NCI-H128 (cell line): ENCODE measurements at regions not wholly inside any gene's neighbourhood (a gene's known extent, or its start where the extent isn't known, plus 50 kb on each side); places are given as distances from the start of the nearest gene placed in this dataset.

Experiments used
- DNase-seq: peaks from one replicate; lab custom pipeline; 2025; ENCODE audit not compliant: unreplicated experiment; lab: John Stamatoyannopoulos, UW

- DNase-seq = no peak
Measured at GRCh38 chr14:65308536-65308935, 104.0 kb upstream of the FUT8 start.

GRCh38 chr14:65310568-65310967 lies 102.0 kb upstream of the FUT8 start:
- DNase-seq = no peak

GRCh38 chr14:65312859-65313258 lies 99.7 kb upstream of the FUT8 start:
- no peak for DNase-seq

GRCh38 chr14:65318636-65319506 lies 93.7 kb upstream of the FUT8 start:
- no peak for DNase-seq

- DNase-seq = no peak
Measured at GRCh38 chr14:65320661-65321308, 91.7 kb upstream of the FUT8 start.

- no peak for DNase-seq
Measured at GRCh38 chr14:65321370-65321875, 91.1 kb upstream of the FUT8 start.

DNA sequence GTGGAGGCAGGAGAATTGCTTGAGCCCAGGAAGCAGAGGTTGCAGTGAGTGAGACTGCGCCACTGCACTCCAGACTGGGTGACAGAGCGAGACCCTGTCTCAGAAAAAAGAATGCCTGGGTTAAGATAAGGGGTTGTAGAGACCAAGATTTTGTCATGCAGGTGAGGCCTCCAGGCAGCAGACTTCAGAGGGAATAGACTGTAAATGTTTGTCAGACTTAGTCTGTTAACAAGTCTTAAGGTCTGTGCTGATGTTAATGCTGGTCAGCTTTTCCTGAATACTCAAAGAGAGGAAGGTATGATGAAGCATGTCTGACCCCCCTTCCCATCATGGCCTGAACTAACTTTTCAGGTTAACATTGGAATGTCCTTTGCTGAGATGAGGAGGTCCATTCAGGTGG lies 83.0 kb upstream of the FUT8 start:
- DNase-seq = no peak

- no peak for DNase-seq
Measured at GRCh38 chr14:65329911-65330310, 82.6 kb upstream of the FUT8 start.

DNA sequence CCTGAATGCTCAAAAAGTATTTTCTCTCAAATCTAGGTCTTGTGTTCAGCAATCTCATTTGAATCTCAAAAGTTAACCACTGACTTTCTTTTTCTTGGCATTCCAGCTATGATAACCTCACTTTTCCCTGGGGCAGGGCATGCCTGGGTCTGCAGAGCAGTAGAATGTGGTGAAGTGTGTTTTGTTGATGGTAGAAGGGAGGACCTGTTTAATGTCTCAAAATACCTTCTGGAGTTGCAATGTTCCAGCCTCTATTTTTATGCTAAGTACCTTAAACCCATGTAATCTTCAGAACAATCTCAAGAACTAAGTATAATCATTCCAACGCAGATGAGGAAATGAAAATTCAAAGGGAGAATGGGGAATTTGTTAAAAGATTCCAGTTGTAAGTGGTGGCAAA lies 82.1 kb upstream of the FUT8 start:
- DNase-seq = no peak

GRCh38 chr14:65331652-65332051 lies 80.9 kb upstream of the FUT8 start:
- no peak for DNase-seq

- no peak for DNase-seq
Measured at GRCh38 chr14:65332141-65332871, 80.2 kb upstream of the FUT8 start.

GRCh38 chr14:65333943-65334687 lies 78.4 kb upstream of the FUT8 start:
- DNase-seq = no peak

DNA sequence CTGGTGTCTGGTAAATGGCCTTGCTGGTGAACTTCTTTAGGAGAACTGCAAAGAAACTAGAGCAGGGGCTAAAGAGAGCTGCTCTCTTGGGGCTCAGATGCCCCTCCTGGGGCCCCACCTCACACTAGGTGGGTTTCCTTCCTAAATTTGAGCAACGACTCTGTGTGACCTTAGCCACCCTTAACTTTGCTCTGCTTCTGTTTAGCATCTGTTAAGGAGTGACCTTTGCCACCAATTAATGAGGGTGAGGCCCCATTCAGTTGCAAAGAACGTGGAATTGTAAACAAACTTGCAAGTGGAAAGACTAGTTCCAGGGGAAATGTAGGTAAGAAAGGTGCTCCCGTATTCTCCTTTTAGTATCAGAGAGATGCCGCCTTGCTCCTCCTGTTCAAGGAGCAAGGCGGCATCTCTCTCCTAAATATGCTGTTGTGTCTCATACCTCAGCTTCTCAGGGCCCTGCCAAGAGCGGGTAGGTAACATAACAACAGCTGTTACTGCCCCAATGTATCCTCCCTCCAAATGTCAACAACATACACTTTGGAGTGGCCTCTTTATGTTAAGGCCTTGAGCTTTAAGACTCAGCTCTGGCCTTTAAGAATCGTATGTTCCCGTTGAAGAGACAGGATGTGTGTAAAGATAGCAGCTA lies 77.6 kb upstream of the FUT8 start:
- no peak for DNase-seq

DNA sequence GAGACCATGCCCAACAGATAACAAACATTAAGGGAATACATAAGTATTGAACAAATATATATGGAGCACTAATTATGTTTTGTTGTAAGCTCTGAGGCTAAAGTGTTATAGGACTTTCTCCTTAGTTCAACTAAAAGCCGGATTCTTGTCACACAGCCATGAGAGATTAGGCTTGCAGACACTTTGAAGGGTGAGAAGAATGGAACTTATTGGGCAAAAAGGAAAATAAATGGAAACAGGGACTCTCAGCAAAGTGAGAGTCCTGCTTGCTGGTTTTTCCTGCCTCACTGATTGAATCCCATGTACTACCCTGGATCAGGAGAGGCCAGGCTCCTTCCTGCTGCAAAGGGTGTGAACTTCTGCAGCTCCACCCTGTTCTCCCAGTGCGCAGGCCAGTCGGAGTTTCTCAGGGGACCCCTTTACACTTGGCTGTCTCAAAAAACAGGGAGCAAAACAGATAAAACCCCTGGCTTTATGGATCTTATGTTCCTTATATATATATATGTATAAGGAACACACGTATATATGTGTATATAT lies 77.1 kb upstream of the FUT8 start:
- DNase-seq = no peak

- no peak for DNase-seq
Measured at GRCh38 chr14:65336191-65336591, 76.3 kb upstream of the FUT8 start.

GRCh38 chr14:65339866-65340265 lies 72.7 kb upstream of the FUT8 start:
- DNase-seq = no peak

GRCh38 chr14:65344011-65344410 lies 68.5 kb upstream of the FUT8 start:
- DNase-seq = no peak

DNA sequence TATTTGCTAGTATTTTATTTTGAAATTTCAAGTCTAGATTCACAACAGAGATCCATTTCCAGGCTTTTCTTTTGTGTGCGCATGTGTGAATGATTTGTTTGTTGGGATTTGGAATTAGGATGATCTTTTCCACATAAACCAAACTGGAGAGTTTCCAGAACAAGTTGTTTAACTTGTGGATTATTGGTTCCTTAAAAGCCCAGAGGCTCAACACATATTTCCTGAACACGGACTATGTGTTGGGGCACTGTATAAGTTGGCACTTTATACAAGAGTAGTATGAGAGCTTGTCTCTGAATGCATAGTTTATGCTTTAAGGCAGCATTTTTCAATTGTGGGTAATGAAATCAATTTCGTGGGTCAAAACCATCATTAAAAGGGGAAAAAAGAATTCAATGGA lies 67.3 kb upstream of the FUT8 start:
- no peak for DNase-seq

DNA sequence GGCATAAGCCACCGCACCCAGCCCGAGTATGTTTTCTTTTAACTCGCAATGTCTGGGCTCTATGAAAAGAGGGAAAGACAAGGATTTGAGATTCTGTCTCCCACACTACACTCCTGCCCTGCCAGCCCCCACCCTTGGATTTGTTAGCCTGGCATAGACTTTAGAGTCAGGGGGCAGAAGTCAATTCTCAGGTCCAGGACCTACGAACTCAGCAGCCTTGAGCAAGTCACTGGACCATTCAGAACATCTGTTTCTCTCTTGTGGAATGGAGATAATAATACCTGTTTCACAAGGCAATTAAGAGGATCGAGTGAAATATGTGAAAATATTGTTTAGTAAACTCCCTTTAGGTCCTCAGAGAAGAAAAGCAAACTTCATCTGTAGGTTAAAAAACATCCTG lies 66.1 kb upstream of the FUT8 start:
- DNase-seq = no peak

DNA sequence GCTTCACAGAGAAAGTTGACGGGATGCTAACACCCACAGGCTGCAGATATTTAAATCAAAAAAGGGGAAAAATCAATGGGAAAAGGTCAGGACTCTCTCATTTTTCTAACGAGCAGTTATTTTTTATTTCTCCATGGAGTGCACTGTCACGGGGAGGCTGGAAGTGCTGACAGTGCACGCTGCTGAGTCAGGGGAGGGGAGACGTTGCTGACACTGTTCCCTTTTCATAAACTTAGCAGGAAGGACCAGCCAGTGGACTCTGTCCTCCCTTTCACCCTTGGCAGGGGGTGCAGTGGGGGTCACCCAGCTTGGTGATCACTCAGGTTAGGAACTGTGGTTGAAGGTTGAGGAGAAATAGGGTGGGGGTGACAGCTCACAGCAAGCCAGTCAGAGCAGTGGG lies 65.6 kb upstream of the FUT8 start:
- no peak for DNase-seq
